H1 (cell line): ENCODE measurements at regions not wholly inside any gene's neighbourhood (a gene's known extent, or its start where the extent isn't known, plus 50 kb on each side); places are given as distances from the start of the nearest gene placed in this dataset.

Experiments used
- CTCF ChIA-PET: fragments of 300-600 bp; sonication (Branson Sonifier 250); formaldehyde crosslinking; loops from one replicate; lab custom pipeline; 2021; ENCODE audit not compliant: partially characterized antibody; lab: Charles Lee
- POLR2A ChIA-PET: fragments of 300-600 bp; sonication (Branson Sonifier 250); formaldehyde crosslinking; loops from one replicate; lab custom pipeline; 2021; ENCODE audit warnings: inconsistent platforms; ENCODE audit not compliant: partially characterized antibody; lab: Charles Lee
- DNase-seq, 2 experiments: peaks; one replicate each; pipeline versions ENCODE4 v3.0.0 to v3.0.0-alpha.2; 2010 to 2022; ENCODE audit warnings: low spot score in 2 of 2, low read depth in 1 of 2, mixed read lengths in 1 of 2
- FAIRE-seq: peaks from 2 replicates; lab custom pipeline; 2011; peaks lifted over from hg19 to GRCh38; lab: Jason Lieb, UNC
- H2AFZ ChIP-seq: 2 replicates; pipeline ENCODE4 v1.8.1; 2012; ENCODE audit warnings: low read length, inconsistent platforms
- H2AK5ac ChIP-seq: 2 replicates; pipeline ENCODE4 v1.6.1; 2013; ENCODE audit warnings: low read depth, low read length
- H2BK120ac ChIP-seq: replicated peaks from 2 replicates; pipeline ENCODE3; 2013; ENCODE audit warnings: low read depth, low read length, inconsistent platforms
- H2BK12ac ChIP-seq: 2 replicates; pipeline ENCODE4 v1.6.1; 2013; ENCODE audit warnings: low read depth, low read length
- H2BK15ac ChIP-seq: 2 replicates; pipeline ENCODE4 v1.6.1; 2013; ENCODE audit warnings: low read length
- H2BK20ac ChIP-seq: 2 replicates; pipeline ENCODE4 v1.6.1; 2013; ENCODE audit warnings: low read length
- H2BK5ac ChIP-seq: 2 replicates; pipeline ENCODE4 v1.6.1; 2013; ENCODE audit warnings: low read depth, low read length
- H3K14ac ChIP-seq: 2 replicates; pipeline ENCODE4 v1.6.1; 2013; ENCODE audit warnings: inconsistent platforms; ENCODE audit not compliant: insufficient read length
- H3K18ac ChIP-seq: 2 replicates; pipeline ENCODE4 v1.6.1; 2013; ENCODE audit warnings: low read length; ENCODE audit errors: extremely low read depth
- H3K23ac ChIP-seq: 2 replicates; pipeline ENCODE4 v1.6.1; 2013; ENCODE audit warnings: inconsistent platforms; ENCODE audit not compliant: insufficient read length
- H3K23me2 ChIP-seq: 2 replicates; pipeline ENCODE4 v1.6.1; 2013; ENCODE audit warnings: low read depth, low read length
- H3K27ac ChIP-seq: 2 replicates; pipeline ENCODE4 v1.6.1; 2011; ENCODE audit warnings: low read depth, low read length, inconsistent platforms
- H3K27me3 ChIP-seq, 4 experiments: replicated peaks in 1 of 4; 1 replicate in 1 of 4; 2 replicates in 3 of 4; pipeline versions ENCODE4 v1.6.1 to v1.8.1; 2011 to 2013; ENCODE audit warnings: low read length in 3 of 4, mild to moderate bottlenecking in 3 of 4, inconsistent platforms in 2 of 4, mixed read lengths in 2 of 4, moderate library complexity in 1 of 4; ENCODE audit not compliant: control insufficient read depth in 3 of 4, insufficient read depth in 3 of 4; ENCODE audit errors: extremely low read depth in 1 of 4
- H3K36me3 ChIP-seq, 4 experiments: 2 replicates each; pipeline versions ENCODE4 v1.6.1 to v1.8.1; 2011 to 2013; ENCODE audit warnings: mild to moderate bottlenecking in 4 of 4, low read length in 3 of 4, moderate library complexity in 2 of 4, control low read depth in 1 of 4, inconsistent platforms in 1 of 4; ENCODE audit not compliant: insufficient read depth in 4 of 4, control insufficient read depth in 2 of 4
- H3K4ac ChIP-seq: replicated peaks from 2 replicates; pipeline ENCODE3; 2013; ENCODE audit warnings: low read length, low read depth, mixed read lengths, inconsistent platforms; ENCODE audit not compliant: insufficient read length
- H3K4me1 ChIP-seq, 4 experiments: replicated peaks in 1 of 4; 1 replicate in 1 of 4; 2 replicates in 3 of 4; pipeline versions ENCODE4 v1.6.1 to v1.8.1; 2011 to 2013; ENCODE audit warnings: low read length in 3 of 4, inconsistent platforms in 2 of 4, mixed read lengths in 1 of 4; ENCODE audit not compliant: insufficient read depth in 4 of 4, control insufficient read depth in 3 of 4
- H3K4me2 ChIP-seq, 2 experiments: 2 replicates each; pipeline versions ENCODE4 v1.6.1 to v1.8.1; 2011 to 2013; ENCODE audit warnings: low read depth in 2 of 2, low read length in 2 of 2, control low read depth in 1 of 2, inconsistent platforms in 1 of 2, mild to moderate bottlenecking in 1 of 2; ENCODE audit not compliant: insufficient read depth in 1 of 2
- H3K4me3 ChIP-seq, 4 experiments: fragments of 200-600, 300-600 bp in 1 of 4; sonication (generic), shearing (Covaris generic), sonication (Bioruptor Twin) in 1 of 4; 2 replicates each; pipeline versions ENCODE4 v1.5.1 to v1.8.1; 2011 to 2016; ENCODE audit warnings: low read length in 4 of 4, low read depth in 3 of 4, control low read depth in 2 of 4, inconsistent platforms in 2 of 4, mild to moderate bottlenecking in 2 of 4, mixed read lengths in 1 of 4, moderate library complexity in 1 of 4; ENCODE audit not compliant: insufficient read depth in 2 of 4; ENCODE audit errors: extremely low read depth in 1 of 4
- H3K56ac ChIP-seq: replicated peaks from 2 replicates; pipeline ENCODE3; 2013; ENCODE audit warnings: low read depth, mild to moderate bottlenecking, mixed read lengths, low read length, inconsistent platforms; ENCODE audit not compliant: insufficient read length
- H3K79me1 ChIP-seq: 2 replicates; pipeline ENCODE4 v1.6.1; 2013; ENCODE audit warnings: low read depth, low read length, control low read depth
- H3K79me2 ChIP-seq, 2 experiments: 2 replicates each; pipeline versions ENCODE4 v1.6.1 to v1.8.1; 2012 to 2013; ENCODE audit warnings: low read length in 2 of 2, mild to moderate bottlenecking in 2 of 2, inconsistent platforms in 1 of 2; ENCODE audit not compliant: insufficient read depth in 2 of 2, control insufficient read depth in 1 of 2
- H3K9ac ChIP-seq, 4 experiments: replicated peaks in 1 of 4; 1 replicate in 1 of 4; 2 replicates in 3 of 4; pipeline versions ENCODE4 v1.6.1 to v1.8.1; 2011 to 2013; ENCODE audit warnings: low read depth in 3 of 4, low read length in 3 of 4, control low read depth in 2 of 4, mild to moderate bottlenecking in 2 of 4, moderate library complexity in 2 of 4, inconsistent platforms in 1 of 4; ENCODE audit errors: extremely low read depth in 1 of 4
- H3K9me3 ChIP-seq, 2 experiments: 2 replicates each; pipeline versions ENCODE4 v1.6.1 to v1.8.1; 2012 to 2013; ENCODE audit warnings: mild to moderate bottlenecking in 2 of 2, moderate library complexity in 2 of 2, control low read depth in 1 of 2, inconsistent platforms in 1 of 2, low read depth in 1 of 2, low read length in 1 of 2, mixed read lengths in 1 of 2; ENCODE audit not compliant: insufficient read depth in 2 of 2
- H4K20me1 ChIP-seq, 2 experiments: replicated peaks in 1 of 2; 2 replicates each; pipeline versions ENCODE3 to v1.8.1; 2011 to 2013; ENCODE audit warnings: inconsistent platforms in 2 of 2, low read length in 2 of 2, mild to moderate bottlenecking in 1 of 2; ENCODE audit not compliant: insufficient read depth in 2 of 2, control insufficient read depth in 1 of 2
- H4K5ac ChIP-seq: 2 replicates; pipeline ENCODE4 v1.6.1; 2013; ENCODE audit warnings: low read length, low read depth, mixed read lengths, inconsistent platforms; ENCODE audit not compliant: insufficient read length
- H4K8ac ChIP-seq: 2 replicates; pipeline ENCODE4 v1.8.0; 2013; ENCODE audit warnings: mild to moderate bottlenecking, moderate library complexity, low read length, inconsistent platforms; ENCODE audit not compliant: insufficient read depth; ENCODE audit errors: extremely low read depth
- H4K91ac ChIP-seq: replicated peaks from 2 replicates; pipeline ENCODE3; 2013; ENCODE audit warnings: low read length, mixed read lengths, inconsistent platforms; ENCODE audit not compliant: insufficient read length
- BRCA1 ChIP-seq: IDR thresholded peaks from 2 replicates; pipeline ENCODE4 v1.6.1; 2012; ENCODE audit warnings: low read depth, low read length, improper control_type of control experiment
- NRF1 ChIP-seq: IDR thresholded peaks from 2 replicates; pipeline ENCODE4 v1.6.1; 2011; ENCODE audit warnings: mild to moderate bottlenecking, low read depth, low read length, improper control_type of control experiment
- RAD21 ChIP-seq, 2 experiments: IDR thresholded peaks in 1 of 2; conservative IDR thresholded peaks in 1 of 2; 2 replicates each; pipeline ENCODE4 v1.6.1; 2011; ENCODE audit warnings: low read depth in 2 of 2, low read length in 2 of 2, improper control_type of control experiment in 1 of 2, inconsistent platforms in 1 of 2, mild to moderate bottlenecking in 1 of 2, moderate library complexity in 1 of 2
- SIN3A ChIP-seq, 2 experiments: IDR thresholded peaks in 1 of 2; conservative IDR thresholded peaks in 1 of 2; 2 replicates each; pipeline ENCODE4 v1.6.1; 2011 to 2012; ENCODE audit warnings: low read length in 2 of 2, improper control_type of control experiment in 1 of 2, low read depth in 1 of 2, mild to moderate bottlenecking in 1 of 2
- SIRT6 ChIP-seq: IDR thresholded peaks from one replicate; pipeline ENCODE4 v1.7.1; 2012; ENCODE audit warnings: low read length, inconsistent platforms
- TBP ChIP-seq: IDR thresholded peaks from 2 replicates; pipeline ENCODE4 v1.6.1; 2011; ENCODE audit warnings: low read depth, low read length, improper control_type of control experiment
- TEAD4 ChIP-seq: IDR thresholded peaks from 2 replicates; pipeline ENCODE4 v1.6.1; 2012; ENCODE audit warnings: low read depth, low read length, inconsistent platforms, mixed read lengths
- WGBS, 2 experiments: shearing (Covaris generic) in 1 of 2; methylation state at CpG; one replicate each; pipeline versions ENCODE4 v1.1.6 to v1.1.7; 2013 to 2015; ENCODE audit warnings: low lambda C conversion rate in 2 of 2, mixed read lengths in 2 of 2, inconsistent platforms in 1 of 2, low coverage in 1 of 2, missing lambda C conversion rate in 1 of 2; ENCODE audit not compliant: insufficient replicate concordance in 2 of 2, insufficient coverage in 1 of 2, insufficient read length in 1 of 2; ENCODE audit errors: extremely low coverage in 1 of 2, missing lambda C conversion rate in 1 of 2; 5-methylcytosine and 5-hydroxymethylcytosine counted together

DNA sequence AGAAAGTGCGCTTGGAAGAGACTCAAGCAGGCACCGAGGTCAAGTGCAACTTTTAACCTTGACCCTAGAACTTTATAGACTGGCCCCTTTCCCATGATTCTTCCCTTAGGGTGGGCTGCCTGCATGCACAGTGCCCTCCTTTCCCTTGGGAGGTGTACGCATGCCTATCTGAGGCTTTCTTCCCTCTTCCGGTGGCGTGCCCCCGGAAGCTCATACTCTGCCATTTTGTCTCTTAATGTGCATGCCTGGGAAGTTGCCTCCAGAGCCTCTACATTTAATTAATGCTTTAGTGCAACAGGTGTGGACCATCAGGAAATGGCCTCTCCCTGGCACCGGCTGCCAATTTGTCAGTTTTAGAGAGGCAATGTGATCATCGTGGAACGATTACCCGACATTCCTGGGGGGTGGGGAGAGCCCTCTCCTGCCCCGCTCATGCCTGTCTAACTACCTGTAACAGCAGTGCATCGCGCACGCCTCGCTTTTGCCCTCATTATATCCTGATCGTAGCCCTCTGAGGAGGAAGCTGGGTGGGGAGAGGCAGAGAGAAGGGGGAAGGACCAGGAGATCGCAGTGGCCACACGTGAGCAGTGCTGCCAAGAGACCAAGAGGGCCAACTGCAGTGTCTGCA lies 194.8 kb downstream of the TFCP2L1 start:
- POLR2A ChIA-PET: interaction anchor here (2.5 kb wide), 1 partner anchor 14 kb away, joined by 15 read pairs; no protein-coding TSS in a partner anchor
- no peak overlapping the region for H2BK20ac ChIP-seq
- H2BK120ac ChIP-seq: no peak overlapping the region
- no peaks in the 10 kb centered on the region for H3K4me1 ChIP-seq
- no peak overlapping the region for H2AFZ ChIP-seq
- H2AK5ac ChIP-seq: no peak overlapping the region
- no peak overlapping the region for H3K4me3 ChIP-seq
- no peak overlapping the region for H2BK12ac ChIP-seq
- no peak overlapping the region for H3K56ac ChIP-seq
- H3K9ac ChIP-seq: no peak overlapping the region
- no peaks in the 10 kb centered on the region for H3K36me3 ChIP-seq
- no peak overlapping the region for H4K8ac ChIP-seq
- no peak overlapping the region for H3K23ac ChIP-seq
- no peak for FAIRE-seq
- no peak overlapping the region for H3K4ac ChIP-seq
- H4K91ac ChIP-seq: no peak overlapping the region
- TF ChIP-seq TBP (no peak), SIRT6 (no peak), TEAD4 (no peak), SIN3A (conservative IDR thresholded peaks at IDR 0.05 in 1 of 2, IDR thresholded peaks at IDR 0.05 in 1 of 2; ENCODE audit: low read depth in 1 of 2, low read length in 2 of 2) (no peak), RAD21 (IDR thresholded peaks at IDR 0.05 in 1 of 2, conservative IDR thresholded peaks at IDR 0.05 in 1 of 2; ENCODE audit: low read depth in 2 of 2, low read length in 2 of 2) (no peak), NRF1 (no peak), BRCA1 (no peak)
- TF ChIP-seq, all 59 proteins: peak for 0
- Histone ChIP-seq H4K5ac (no peak overlapping the region), H3K79me1 (no peaks in the 10 kb centered on the region), H3K23me2 (no peaks in the 10 kb centered on the region), H2BK5ac (no peak overlapping the region), H3K4me2 (no peak overlapping the region), H3K18ac (no peak overlapping the region), H3K9me3 (peaks cover 4 to 8% of the 10 kb centered on the region in 2 experiments; a peak in 3 of 4 replicates), H3K14ac (no peak overlapping the region), H2BK15ac (no peak overlapping the region), H3K79me2 (no peaks in the 10 kb centered on the region), H4K20me1 (no peaks in the 10 kb centered on the region), H3K27me3 (no peaks in the 10 kb centered on the region; a peak in 2 of 7 replicates), H3K27ac (no peak overlapping the region)
- WGBS, 2 experiments: 93% methylated on average over 16 of the region's 18 CpGs; no CpG with 5 or more reads in 1 of the 2 experiments
- no peak for DNase-seq
- CTCF ChIA-PET: interaction anchor here (1.7 to 23.5 kb wide), 6 partner anchors 5 to 267 kb away, joined by 4 to 434 read pairs (median 176); no protein-coding TSS in a partner anchor
